IMR-90 (cell line): ENCODE measurements at regions not wholly inside any gene's neighbourhood (a gene's known extent, or its start where the extent isn't known, plus 50 kb on each side); places are given as distances from the start of the nearest gene placed in this dataset.

Source experiments
- ATAC-seq: fragments of 200-7000 bp; cut with Tn5 transposase; 2 replicates; pipeline ENCODE4 v1.9.1; 2020; ENCODE audit warnings: low read depth, mild to moderate bottlenecking, moderate library complexity
- BruUV-seq: library from RNA; stranded (reverse); fragments of 400-500 nt; replicated peaks from 2 replicates; lab custom pipeline; 2021; lab: Mats Ljungman, UMichigan
- CTCF ChIA-PET: fragments of 300-600 bp; formaldehyde crosslinking; extraction: SDS; loops from one replicate; lab custom pipeline; 2021; ENCODE audit warnings: antibody characterized with exemption; lab: Yijun Ruan, JAX
- POLR2A ChIA-PET: fragments of 300-600 bp; sonication (Branson Sonifier 250); formaldehyde crosslinking; loops from one replicate; lab custom pipeline; 2022; ENCODE audit warnings: antibody characterized with exemption; ENCODE audit not compliant: unreplicated experiment; lab: Charles Lee
- DNase-seq: peaks from one replicate; pipeline ENCODE4 v3.0.0; 2013
- H2AFZ ChIP-seq: replicated peaks from 2 replicates; pipeline ENCODE3; 2013; ENCODE audit warnings: low read length, mild to moderate bottlenecking; ENCODE audit not compliant: poor library complexity
- H2AK5ac ChIP-seq: 2 replicates; pipeline ENCODE4 v1.6.1; 2013; ENCODE audit warnings: low read depth, low read length, inconsistent platforms
- H2AK9ac ChIP-seq: replicated peaks from 2 replicates; pipeline ENCODE3; 2013; ENCODE audit warnings: mild to moderate bottlenecking, low read depth, low read length, moderate library complexity; ENCODE audit not compliant: poor library complexity
- H2BK120ac ChIP-seq: 2 replicates; pipeline ENCODE4 v1.6.1; 2013; ENCODE audit warnings: low read depth, low read length, inconsistent platforms
- H2BK15ac ChIP-seq: 3 replicates; pipeline ENCODE4 v1.6.1; 2013; ENCODE audit warnings: low read depth, low read length, inconsistent platforms
- H2BK20ac ChIP-seq: 2 replicates; pipeline ENCODE4 v1.6.1; 2013; ENCODE audit warnings: low read depth, mild to moderate bottlenecking, inconsistent platforms, low read length, moderate library complexity
- H2BK5ac ChIP-seq: 2 replicates; pipeline ENCODE4 v1.6.1; 2013; ENCODE audit warnings: mild to moderate bottlenecking, low read depth, low read length, inconsistent platforms; ENCODE audit not compliant: poor library complexity, severe bottlenecking
- H3K14ac ChIP-seq: replicated peaks from 2 replicates; pipeline ENCODE4 v1.6.1; 2013; ENCODE audit warnings: low read depth, low read length, inconsistent platforms
- H3K18ac ChIP-seq: 2 replicates; pipeline ENCODE4 v1.6.1; 2013; ENCODE audit warnings: low read depth, low read length, control low read depth
- H3K23ac ChIP-seq: 2 replicates; pipeline ENCODE4 v1.6.1; 2013; ENCODE audit warnings: low read depth, low read length, inconsistent platforms
- H3K27ac ChIP-seq: 2 replicates; pipeline ENCODE4 v1.5.1; 2013; ENCODE audit warnings: mild to moderate bottlenecking, control low read depth, low read length; ENCODE audit not compliant: insufficient read depth
- H3K27me3 ChIP-seq: 2 replicates; pipeline ENCODE4 v1.6.1; 2013; ENCODE audit warnings: low read length; ENCODE audit not compliant: control insufficient read depth, insufficient read depth
- H3K36me3 ChIP-seq: 2 replicates; pipeline ENCODE4 v1.6.1; 2013; ENCODE audit warnings: low read length, mixed read lengths; ENCODE audit not compliant: control insufficient read depth, insufficient read depth
- H3K4ac ChIP-seq: 2 replicates; pipeline ENCODE4 v1.6.1; 2013; ENCODE audit warnings: low read depth, low read length, inconsistent platforms
- H3K4me1 ChIP-seq: 2 replicates; pipeline ENCODE4 v1.6.1; 2013; ENCODE audit warnings: low read length, mixed read lengths; ENCODE audit not compliant: control insufficient read depth, insufficient read depth
- H3K4me2 ChIP-seq: 2 replicates; pipeline ENCODE4 v1.6.1; 2013; ENCODE audit warnings: low read depth, mild to moderate bottlenecking, control low read depth, low read length, moderate library complexity
- H3K4me3 ChIP-seq: 2 replicates; pipeline ENCODE4 v1.5.1; 2013; ENCODE audit warnings: low read depth, mild to moderate bottlenecking, control low read depth, low read length, moderate library complexity; ENCODE audit not compliant: insufficient read depth
- H3K56ac ChIP-seq: 2 replicates; pipeline ENCODE4 v1.6.1; 2013; ENCODE audit warnings: low read length, inconsistent platforms; ENCODE audit not compliant: insufficient read depth; ENCODE audit errors: extremely low read depth
- H3K79me1 ChIP-seq, 2 experiments: 2 replicates each; pipeline ENCODE4 v1.6.1; 2013; ENCODE audit warnings: low read length in 2 of 2, inconsistent platforms in 1 of 2, low read depth in 1 of 2
- H3K9ac ChIP-seq: 2 replicates; pipeline ENCODE4 v1.6.1; 2013; ENCODE audit warnings: low read depth, low read length, control low read depth
- H3K9me1 ChIP-seq: 2 replicates; pipeline ENCODE4 v1.6.1; 2013; ENCODE audit warnings: low read length, inconsistent platforms; ENCODE audit not compliant: insufficient read depth
- H3K9me3 ChIP-seq: 2 replicates; pipeline ENCODE4 v1.6.1; 2013; ENCODE audit warnings: low read length; ENCODE audit not compliant: control insufficient read depth, insufficient read depth
- H4K20me1 ChIP-seq: 2 replicates; pipeline ENCODE4 v1.6.1; 2013; ENCODE audit warnings: low read length, inconsistent platforms; ENCODE audit not compliant: insufficient read depth
- H4K5ac ChIP-seq: 2 replicates; pipeline ENCODE4 v1.6.1; 2013; ENCODE audit warnings: mild to moderate bottlenecking, low read depth, low read length, control low read depth
- H4K8ac ChIP-seq, 2 experiments: 2 replicates each; pipeline ENCODE4 v1.6.1; 2013; ENCODE audit warnings: low read depth in 2 of 2, low read length in 2 of 2, control low read depth in 1 of 2, inconsistent platforms in 1 of 2
- H4K91ac ChIP-seq: 2 replicates; pipeline ENCODE4 v1.6.1; 2013; ENCODE audit warnings: low read depth, low read length, inconsistent platforms; ENCODE audit not compliant: insufficient read depth
- BHLHE40 ChIP-seq: fragments of 150-350 bp; IDR thresholded peaks from 2 replicates; pipeline ENCODE4 v1.6.1; 2016; ENCODE audit warnings: mild to moderate bottlenecking, low read depth, low read length
- CEBPB ChIP-seq: IDR thresholded peaks from 2 replicates; pipeline ENCODE4 v1.6.1; 2012; ENCODE audit warnings: low read depth, low read length, improper control_type of control experiment
- CHD1 ChIP-seq: IDR thresholded peaks from 2 replicates; pipeline ENCODE4 v1.6.1; 2012; ENCODE audit warnings: low read depth, low read length, improper control_type of control experiment
- ELK1 ChIP-seq: fragments of 150-350 bp; IDR thresholded peaks from 2 replicates; pipeline ENCODE4 v1.6.1; 2016; ENCODE audit warnings: low read depth, mild to moderate bottlenecking, low read length, moderate library complexity, borderline replicate concordance
- FOS ChIP-seq: fragments of 150-350 bp; IDR thresholded peaks from 2 replicates; pipeline ENCODE4 v1.6.1; 2016; ENCODE audit warnings: low read depth, low read length
- MAFK ChIP-seq: IDR thresholded peaks from 2 replicates; pipeline ENCODE4 v1.6.1; 2012; ENCODE audit warnings: low read depth, low read length, improper control_type of control experiment
- MAZ ChIP-seq: IDR thresholded peaks from 2 replicates; pipeline ENCODE4 v1.6.1; 2012; ENCODE audit warnings: low read depth, mild to moderate bottlenecking, low read length, improper control_type of control experiment, moderate library complexity, borderline replicate concordance
- MXI1 ChIP-seq: IDR thresholded peaks from 2 replicates; pipeline ENCODE4 v1.6.1; 2012; ENCODE audit warnings: low read depth, mild to moderate bottlenecking, low read length, moderate library complexity, borderline replicate concordance
- NFE2L2 ChIP-seq: fragments of 150-350 bp; IDR thresholded peaks from 2 replicates; pipeline ENCODE4 v1.6.1; 2016; ENCODE audit warnings: low read depth, mild to moderate bottlenecking, low read length
- POLR2A ChIP-seq: IDR thresholded peaks from 2 replicates; pipeline ENCODE4 v1.6.1; 2012; ENCODE audit warnings: mild to moderate bottlenecking, low read depth, low read length
- RAD21 ChIP-seq: IDR thresholded peaks from 2 replicates; pipeline ENCODE4 v1.6.1; 2012; ENCODE audit warnings: low read length, improper control_type of control experiment
- RCOR1 ChIP-seq: IDR thresholded peaks from 2 replicates; pipeline ENCODE4 v1.6.1; 2012; ENCODE audit warnings: mild to moderate bottlenecking, low read length, improper control_type of control experiment; ENCODE audit not compliant: insufficient replicate concordance
- RFX5 ChIP-seq: IDR thresholded peaks from 2 replicates; pipeline ENCODE4 v1.8.0; 2012; ENCODE audit warnings: low read depth, mild to moderate bottlenecking, low read length, moderate library complexity
- SMC3 ChIP-seq: fragments of 150-350 bp; IDR thresholded peaks from 2 replicates; pipeline ENCODE4 v1.6.1; 2016; ENCODE audit warnings: low read depth, mild to moderate bottlenecking, antibody characterized with exemption, low read length, moderate library complexity
- WGBS, 2 experiments: methylation state at CpG; one replicate each; pipeline versions ENCODE4 v1.1.5 to v1.1.7; 2013; ENCODE audit warnings: missing lambda C conversion rate in 2 of 2; ENCODE audit not compliant: insufficient read length in 1 of 2; ENCODE audit errors: extremely low coverage in 2 of 2; 5-methylcytosine and 5-hydroxymethylcytosine counted together
- dilution Hi-C: fragments of 300-500 bp; cut with HindIII; formaldehyde crosslinking; loops from one replicate; pipeline ENCODE4 v1.14.3; 2018; ENCODE audit warnings: low sequenced_read_pairs; ENCODE audit not compliant: unreplicated experiment
- in situ Hi-C: fragments of 300-500 bp; cut with MboI; formaldehyde crosslinking; loops from 3 replicates; pipeline ENCODE4 v1.14.3; 2019; ENCODE audit warnings: low sequenced_read_pairs, inconsistent platforms, mixed read lengths
- intact Hi-C: fragments of 100-400 bp; cut with micrococcal nuclease; formaldehyde crosslinking; loops from 2 replicates; pipeline ENCODE4 v1.10.0; 2022
- TF ChIP-seq, protein P1 (sequence below): conservative IDR thresholded peaks from 2 replicates; pipeline ENCODE4 v1.5.1; 2012; ENCODE audit warnings: mild to moderate bottlenecking, low read depth, low read length, improper control_type of control experiment
- TF ChIP-seq, protein P2 (sequence below): fragments of 150-350 bp; IDR thresholded peaks from 2 replicates; pipeline ENCODE4 v1.6.1; 2017; ENCODE audit warnings: mild to moderate bottlenecking, antibody characterized with exemption, low read length, low read depth

DNA sequence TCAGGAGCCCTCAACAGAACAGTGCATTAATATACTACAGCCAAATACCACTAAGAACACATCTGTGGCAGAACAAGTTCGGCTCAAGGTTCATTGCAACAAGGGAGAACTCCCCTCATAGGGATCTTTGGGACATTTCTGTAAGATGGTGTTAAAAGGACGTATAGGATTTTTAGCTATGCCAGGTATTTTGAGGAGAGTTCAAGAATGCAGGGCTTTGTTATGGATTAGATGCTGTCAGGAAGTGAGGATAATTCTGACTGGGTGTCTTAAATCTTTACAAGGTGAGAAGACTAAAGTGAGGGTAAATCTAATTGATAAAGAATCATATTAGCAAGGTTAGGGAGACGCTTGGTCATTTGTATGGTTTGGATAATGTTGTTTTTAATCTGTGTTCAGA is 83.7 kb upstream of the AHI1 start:
- Histone ChIP-seq H3K9me1 (peaks cover 3% of the 10 kb centered on the region; the same call in 1 of the 2 replicates), H3K18ac (no peak overlapping the region), H3K79me1 (no peaks in the 10 kb centered on the region), H3K4me1 (peaks cover 2% of the 10 kb centered on the region; the same call in 1 of the 2 replicates), H2BK120ac (no peak overlapping the region), H2BK15ac (no peak overlapping the region), H3K9me3 (no peaks in the 10 kb centered on the region), H3K23ac (no peak overlapping the region), H2BK20ac (no peak overlapping the region), H4K5ac (no peak overlapping the region), H3K56ac (no peak overlapping the region), H4K91ac (no peak overlapping the region), H3K4me2 (no peak overlapping the region), H3K9ac (no peak overlapping the region), H2AFZ (no peak overlapping the region), H4K20me1 (no peaks in the 10 kb centered on the region), H4K8ac (no peak overlapping the region), H2AK5ac (no peak overlapping the region), H3K14ac (no peak overlapping the region), H2BK5ac (no peak overlapping the region), H3K4me3 (no peak overlapping the region), H2AK9ac (no peak overlapping the region), H3K4ac (no peak overlapping the region), H3K27me3 (no peaks in the 10 kb centered on the region), H3K27ac (no peak overlapping the region), H3K36me3 (no peaks in the 10 kb centered on the region)
- ChIA-PET POLR2A (no interaction called here), CTCF (interaction anchor here (0.8 kb wide), 1 partner anchor 10 kb away, joined by 3 read pairs; no protein-coding TSS in a partner anchor)
- ATAC-seq (no peak), DNase-seq (no peak)
- TF ChIP-seq CHD1 (no peak), MAZ (no peak), FOS (no peak), ELK1 (no peak), RCOR1 (no peak), MXI1 (no peak), RAD21 (no peak), SMC3 (no peak), POLR2A (no peak), BHLHE40 (no peak), CEBPB (no peak), NFE2L2 (no peak), MAFK (no peak), RFX5 (no peak)
- TF ChIP-seq, protein P1, sequence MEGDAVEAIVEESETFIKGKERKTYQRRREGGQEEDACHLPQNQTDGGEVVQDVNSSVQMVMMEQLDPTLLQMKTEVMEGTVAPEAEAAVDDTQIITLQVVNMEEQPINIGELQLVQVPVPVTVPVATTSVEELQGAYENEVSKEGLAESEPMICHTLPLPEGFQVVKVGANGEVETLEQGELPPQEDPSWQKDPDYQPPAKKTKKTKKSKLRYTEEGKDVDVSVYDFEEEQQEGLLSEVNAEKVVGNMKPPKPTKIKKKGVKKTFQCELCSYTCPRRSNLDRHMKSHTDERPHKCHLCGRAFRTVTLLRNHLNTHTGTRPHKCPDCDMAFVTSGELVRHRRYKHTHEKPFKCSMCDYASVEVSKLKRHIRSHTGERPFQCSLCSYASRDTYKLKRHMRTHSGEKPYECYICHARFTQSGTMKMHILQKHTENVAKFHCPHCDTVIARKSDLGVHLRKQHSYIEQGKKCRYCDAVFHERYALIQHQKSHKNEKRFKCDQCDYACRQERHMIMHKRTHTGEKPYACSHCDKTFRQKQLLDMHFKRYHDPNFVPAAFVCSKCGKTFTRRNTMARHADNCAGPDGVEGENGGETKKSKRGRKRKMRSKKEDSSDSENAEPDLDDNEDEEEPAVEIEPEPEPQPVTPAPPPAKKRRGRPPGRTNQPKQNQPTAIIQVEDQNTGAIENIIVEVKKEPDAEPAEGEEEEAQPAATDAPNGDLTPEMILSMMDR: no peak
- TF ChIP-seq, protein P2, sequence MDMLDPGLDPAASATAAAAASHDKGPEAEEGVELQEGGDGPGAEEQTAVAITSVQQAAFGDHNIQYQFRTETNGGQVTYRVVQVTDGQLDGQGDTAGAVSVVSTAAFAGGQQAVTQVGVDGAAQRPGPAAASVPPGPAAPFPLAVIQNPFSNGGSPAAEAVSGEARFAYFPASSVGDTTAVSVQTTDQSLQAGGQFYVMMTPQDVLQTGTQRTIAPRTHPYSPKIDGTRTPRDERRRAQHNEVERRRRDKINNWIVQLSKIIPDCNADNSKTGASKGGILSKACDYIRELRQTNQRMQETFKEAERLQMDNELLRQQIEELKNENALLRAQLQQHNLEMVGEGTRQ: no peak
- no TSS peak for BruUV-seq
- no CpG with 5 or more reads among the region's 3 CpGs for WGBS, 2 experiments
- in situ Hi-C loops: no loop called here
- intact Hi-C loops: no loop called here
- dilution Hi-C loops: no loop called here
